Hematopoietic multipotent progenitor cell (in vitro differentiated cells): ENCODE measurements at regions not wholly inside any gene's neighbourhood (a gene's known extent, or its start where the extent isn't known, plus 50 kb on each side); places are given as distances from the start of the nearest gene placed in this dataset.

Experiments
- DNase-seq, 3 donors: peaks; one replicate each; pipeline ENCODE4 v3.0.0-alpha.2; 2011 to 2015; ENCODE audit warnings: low read depth in 2 of 3, low spot score in 2 of 3

DNA sequence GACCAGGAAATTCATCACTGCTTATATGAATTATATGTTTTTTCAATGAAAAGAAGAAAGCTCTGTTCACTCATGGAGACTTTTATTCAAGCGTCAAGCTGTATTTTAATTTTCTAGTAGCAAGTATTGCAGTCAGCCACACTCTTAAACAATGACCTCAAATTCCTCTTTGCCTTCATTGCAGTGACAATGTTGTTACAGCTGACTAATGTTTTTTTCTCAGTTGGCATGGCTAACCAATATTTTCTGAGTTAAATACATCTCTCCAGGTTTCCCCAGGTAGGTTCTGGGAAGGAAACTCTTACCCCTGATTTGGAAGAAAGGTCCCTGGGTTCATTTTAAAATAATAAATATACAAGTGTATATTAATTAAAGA lies 241.5 kb downstream of the WDR11 start:
- no peak for DNase-seq

DNA sequence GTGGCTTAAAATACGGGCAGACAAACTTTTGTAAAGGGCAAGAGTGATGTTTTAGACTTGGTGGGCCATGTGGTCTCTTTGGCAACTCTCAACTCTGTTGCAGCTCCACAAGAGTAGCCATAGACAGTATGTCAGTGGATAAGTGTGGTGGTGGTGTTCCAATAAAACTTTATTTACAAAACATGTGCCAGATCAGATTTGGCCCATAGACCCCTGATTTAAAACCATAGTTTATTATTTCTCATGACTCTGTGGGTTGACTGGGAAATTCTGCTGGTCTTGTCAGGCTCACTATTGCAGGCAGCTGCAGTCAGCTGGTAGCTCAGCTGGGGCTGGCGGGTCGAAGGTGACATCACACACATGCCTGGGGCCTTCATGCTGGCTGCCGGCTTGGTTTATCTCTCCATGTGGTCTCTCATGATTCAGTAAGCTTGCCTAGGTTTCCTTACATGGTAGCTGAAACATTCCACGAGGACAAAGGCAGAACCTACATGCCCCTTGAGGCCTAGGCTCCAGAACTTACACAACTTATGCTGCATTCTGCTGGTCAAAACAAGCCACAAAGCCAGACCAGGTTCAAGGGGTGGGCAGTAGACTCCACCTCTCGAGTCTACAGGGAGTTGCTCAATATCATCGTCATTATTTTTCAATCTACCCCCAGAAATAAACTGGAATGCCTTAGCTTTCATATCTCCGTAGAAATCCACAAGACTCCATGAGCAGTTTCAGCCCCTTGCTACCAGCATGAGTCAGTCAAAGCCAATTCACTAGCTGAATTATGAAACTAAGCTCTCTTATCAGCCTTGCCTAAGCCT lies 245.7 kb downstream of the WDR11 start:
- DNase-seq: no peak

DNA sequence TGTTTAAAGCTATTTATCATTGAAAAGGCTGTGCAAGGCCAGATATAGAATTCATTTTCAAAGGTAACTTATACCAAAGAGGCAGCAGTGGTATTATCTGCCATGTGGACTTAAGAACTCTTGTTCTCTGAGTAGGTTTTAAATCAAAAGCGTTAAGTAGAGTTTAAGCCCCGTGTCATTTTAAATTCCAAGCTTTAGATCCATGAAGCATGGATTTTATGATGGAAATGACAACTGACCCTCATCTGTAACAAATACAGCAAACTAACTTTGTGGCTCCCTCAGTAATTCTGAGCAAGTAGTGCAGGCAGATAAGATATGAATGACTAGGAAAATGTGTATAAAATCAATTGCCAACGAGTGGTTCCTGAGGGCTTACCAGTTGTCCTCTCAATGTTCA lies 247.0 kb downstream of the WDR11 start:
- no peak for DNase-seq

DNA sequence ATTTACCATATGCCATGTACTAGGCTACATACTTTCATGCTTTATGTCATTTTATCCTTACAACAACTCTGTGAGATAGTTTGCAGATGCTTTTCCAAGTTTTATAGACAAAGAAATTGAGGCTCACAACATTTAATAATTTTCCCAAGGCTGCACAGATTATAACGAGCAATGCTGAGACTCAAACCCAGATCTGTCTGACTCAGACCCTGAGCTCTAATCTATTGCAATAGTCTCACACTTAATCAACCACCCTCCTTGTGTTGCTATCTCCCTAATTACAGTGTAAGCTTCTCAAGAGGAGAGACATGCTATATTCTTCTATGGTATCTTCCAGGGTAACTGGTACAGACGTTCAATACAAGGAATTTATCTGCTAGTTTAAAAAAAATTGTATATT lies 247.6 kb downstream of the WDR11 start:
- no peak for DNase-seq

DNA sequence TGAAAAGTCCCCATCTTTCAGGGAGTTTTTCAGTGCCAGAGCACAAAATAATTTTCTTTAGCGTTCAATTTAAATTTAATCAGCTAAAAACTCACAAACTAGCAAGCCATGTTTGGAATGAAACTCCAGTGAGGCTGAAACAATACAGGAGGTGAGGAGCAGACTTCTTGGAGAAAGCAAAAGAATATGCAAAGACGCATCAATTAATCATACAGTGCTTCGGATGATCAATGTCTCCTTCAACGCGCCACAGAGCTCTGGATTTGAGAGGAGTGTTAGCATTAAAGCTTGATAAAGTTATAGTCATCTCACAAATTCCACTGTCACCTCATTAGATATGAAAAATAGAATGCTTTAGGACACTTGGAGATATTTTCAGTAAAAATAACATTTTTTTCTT lies 248.0 kb downstream of the WDR11 start:
- no peak for DNase-seq

DNA sequence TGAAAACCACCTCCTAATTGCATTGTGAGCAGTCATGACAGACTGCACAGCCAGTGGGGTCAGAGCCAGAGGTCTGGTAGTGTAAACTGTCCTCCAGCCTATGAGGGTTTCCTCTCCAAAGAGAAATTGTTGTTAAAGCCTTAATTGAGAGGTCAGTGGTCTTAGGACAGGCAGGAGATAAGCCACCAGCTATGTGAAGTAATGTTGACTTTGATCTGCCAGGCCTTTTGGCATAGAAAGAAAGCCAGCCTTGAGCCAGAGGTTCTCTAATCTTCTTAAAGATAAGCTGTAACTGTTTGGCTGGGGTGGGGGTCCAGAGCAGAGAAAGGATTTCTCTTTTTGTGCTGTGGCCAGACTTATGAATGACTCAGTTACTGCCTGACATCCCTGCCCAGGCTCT lies 248.4 kb downstream of the WDR11 start:
- DNase-seq: no peak

DNA sequence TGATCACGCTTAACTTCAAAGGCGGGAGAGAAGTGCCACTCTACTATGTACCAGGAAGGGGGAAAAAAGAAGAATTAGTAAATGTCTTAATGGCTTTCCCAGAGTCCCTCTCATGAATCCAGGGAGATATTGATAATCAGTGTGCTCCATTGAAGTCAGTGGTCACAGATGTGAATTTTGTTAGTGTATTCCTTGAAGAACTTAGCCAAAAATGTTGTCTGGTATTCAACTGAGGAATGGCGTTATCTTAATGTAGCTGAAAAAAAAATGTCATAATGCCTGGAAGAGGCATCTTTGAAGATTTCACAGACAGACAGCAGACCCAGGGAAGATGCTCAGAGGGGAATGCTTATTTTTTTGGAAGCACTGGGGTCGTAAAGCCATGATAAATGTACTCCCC lies 250.4 kb downstream of the WDR11 start:
- no peak for DNase-seq

DNA sequence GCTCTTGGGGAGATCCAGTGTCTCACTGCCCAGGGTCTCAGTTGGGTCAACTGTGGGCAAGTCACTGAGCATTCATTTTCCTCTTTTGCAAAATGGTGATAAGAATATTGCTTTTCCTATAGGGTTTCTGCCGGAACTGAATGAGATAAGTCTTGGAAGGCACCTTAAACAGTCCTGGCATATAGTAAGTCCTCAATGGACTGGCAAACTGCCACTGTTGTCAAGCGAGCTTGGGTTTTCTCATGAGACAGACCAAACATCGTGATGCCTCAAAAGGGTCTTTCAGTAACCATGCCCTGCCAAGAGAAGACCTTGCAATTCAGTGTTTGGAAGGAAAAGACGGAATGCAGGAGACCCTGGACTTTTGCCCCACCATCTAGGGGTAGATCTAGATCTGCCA lies 251.5 kb downstream of the WDR11 start:
- DNase-seq: no peak

DNA sequence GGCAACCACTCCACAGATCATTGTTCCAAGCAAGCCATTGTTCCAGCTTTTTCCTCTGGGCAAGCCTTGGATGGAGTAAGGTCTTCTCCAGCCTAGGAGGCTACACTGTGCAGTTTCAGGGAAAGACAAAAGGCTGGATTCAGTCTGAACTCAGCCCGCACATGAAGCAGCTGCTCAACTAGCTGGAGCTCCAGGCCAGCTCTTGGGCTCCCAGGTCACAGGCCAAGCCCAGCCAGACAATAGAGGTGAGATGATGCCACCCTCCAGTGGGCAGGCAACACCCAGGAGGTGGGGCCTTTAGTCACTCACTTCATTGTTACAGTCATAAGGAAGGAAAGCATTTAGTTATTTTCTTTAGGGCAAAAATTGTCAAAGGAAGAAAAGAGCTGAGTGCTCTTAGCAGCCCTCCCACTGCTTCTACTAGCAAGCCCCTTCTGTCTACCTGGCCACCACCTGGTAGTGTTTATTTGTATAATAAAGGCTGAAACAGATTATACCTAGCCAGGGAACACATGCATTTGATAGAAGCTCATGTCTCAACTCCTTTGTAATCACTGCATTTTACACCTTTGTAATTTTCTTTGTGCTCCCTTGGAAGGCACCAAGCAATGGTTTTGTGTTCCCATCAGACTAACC lies 253.4 kb downstream of the WDR11 start:
- DNase-seq: no peak

DNA sequence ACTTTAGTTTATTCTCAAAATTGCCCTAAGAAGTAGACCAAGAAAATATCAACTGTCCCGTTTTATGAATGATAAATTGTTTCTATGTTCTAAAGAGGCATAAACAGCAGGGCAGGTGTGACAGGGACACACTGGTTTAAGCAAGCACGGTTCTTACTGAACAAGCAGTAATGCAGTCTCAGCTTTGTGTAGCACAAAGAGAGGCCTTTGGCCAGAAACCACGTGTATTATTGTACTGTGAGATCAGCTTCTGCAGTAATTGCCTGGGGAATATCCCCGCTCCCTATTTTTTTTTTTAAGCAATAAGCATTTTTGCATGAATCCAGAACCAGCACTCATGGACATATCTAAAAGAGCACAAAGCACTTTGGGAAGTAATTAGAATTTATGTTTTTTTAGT lies 255.4 kb downstream of the WDR11 start:
- DNase-seq: no peak

DNA sequence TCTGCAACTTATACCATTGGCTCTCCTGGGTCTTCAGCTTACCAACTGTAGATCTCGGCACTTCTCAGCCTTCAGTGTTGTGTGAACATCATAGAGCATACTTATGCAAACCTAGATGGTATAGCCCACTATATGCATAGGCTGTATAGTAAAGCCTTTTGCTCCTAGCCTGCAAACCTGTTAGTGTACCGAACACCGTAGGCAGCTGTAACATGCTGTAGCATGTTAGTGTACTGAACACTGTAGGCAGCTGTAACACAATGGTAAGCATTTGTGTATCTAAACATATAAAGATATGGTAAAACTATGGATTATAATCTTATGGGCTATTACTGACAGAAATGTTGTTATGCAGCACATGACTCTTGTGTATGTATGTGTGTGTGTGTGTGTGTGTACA lies 256.9 kb downstream of the WDR11 start:
- DNase-seq: no peak

DNA sequence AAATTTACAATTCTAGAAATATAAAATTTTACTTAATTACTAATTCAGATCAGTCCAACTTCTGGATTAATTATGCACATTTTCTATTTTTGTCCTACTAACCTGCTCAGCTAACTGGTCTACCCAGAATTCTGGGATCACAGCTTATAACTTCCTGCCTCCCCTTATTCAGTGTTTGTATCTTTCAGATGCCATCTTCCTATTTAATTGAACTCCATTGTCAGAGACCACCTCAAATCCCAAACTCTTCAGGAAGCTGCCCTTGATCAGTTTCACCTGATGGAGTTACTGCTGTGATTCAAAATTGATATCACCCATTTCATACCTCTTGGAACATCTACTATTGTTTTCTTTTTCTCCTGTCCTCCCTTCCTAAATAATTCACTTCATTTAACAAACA lies 259.2 kb downstream of the WDR11 start:
- DNase-seq: no peak

DNA sequence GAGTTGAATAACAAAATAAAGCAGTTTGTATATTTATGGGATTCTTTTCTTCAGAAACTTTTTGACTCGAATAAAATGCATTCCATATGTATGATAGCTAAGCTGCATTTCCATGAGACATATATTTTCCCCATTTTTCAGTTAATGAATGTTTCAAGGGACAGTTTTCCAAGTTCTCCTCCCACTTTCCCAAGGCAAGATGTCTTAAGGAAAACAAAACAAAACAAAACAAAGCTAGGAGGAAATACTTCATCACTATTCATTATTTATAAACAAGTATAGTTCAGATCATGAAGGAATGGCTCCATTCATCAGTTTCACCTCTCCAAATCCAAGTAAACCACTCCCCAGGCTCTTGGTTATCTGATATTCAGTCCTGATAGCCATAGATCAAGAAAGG lies 261.0 kb downstream of the WDR11 start:
- DNase-seq: no peak

DNA sequence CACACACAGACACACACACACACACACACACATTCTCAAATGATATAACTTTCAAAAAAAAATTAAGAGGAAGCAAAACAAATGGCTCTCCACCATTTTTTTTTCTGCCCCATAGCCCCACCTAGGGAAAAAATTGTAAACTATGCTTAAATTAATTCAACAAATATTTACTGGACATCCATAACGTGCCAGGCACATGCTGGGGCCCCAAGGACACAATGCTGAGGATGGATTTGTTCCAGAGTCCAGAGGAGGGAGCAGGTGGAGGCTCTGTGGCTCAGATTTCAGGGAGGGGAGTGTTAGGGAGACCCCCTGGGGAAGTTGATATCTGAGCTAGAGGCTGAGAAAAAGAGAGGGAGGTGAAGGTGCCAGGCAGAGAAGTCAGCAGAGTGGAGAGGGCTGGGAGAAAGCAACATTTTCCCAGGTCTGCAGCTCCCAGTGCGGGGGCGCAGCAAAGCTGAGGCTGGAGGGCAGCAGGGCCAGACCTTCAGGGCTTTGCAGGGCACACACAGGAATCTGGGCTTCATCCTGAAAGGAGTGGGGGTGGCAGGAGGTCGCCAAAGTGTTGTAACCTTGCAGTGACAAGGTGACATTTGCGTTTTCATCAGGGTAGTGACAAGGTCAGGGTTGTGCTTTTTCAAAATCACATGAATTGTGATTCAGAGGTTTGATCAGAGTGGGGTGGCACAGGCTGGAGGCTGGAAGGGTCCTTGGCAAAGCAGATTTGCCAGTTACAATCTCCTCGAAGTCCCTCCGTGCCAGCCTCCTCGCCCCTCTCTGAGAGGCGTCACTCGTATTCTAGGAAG lies 261.6 kb downstream of the WDR11 start:
- no peak for DNase-seq

DNA sequence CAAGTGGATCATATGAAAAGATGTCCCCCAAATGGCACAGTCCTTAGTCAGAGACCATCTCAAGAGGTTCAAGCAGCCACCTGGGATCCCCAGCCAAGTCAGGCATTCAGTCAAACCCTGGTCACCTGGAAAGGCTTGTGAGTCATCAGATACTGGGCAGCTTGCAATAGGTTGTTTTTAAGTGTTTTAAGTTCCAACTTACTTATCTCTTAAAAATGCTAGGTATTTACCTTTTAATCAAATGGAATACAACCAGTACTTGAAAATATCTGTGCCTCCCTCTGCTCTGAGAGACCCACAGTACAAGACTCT lies 262.2 kb downstream of the WDR11 start:
- DNase-seq: no peak

DNA sequence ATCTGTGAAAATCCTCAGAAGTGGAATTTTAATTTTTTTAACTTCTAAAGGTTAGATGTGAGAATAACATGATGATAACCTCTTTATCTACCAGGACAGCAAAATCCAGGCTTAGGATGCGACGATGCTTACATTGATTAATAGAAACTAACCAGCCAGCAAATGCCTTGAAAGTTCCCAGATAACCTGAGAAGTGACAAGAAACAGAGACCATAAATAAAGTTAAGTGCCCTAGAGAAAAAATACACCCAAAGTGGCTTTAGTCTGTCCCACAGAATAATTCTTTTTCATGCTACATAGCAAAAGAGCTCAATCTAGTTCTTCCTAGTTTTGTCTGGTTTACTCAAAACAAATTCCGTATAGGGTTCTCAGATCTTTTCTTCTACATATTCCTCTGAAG lies 262.7 kb downstream of the WDR11 start:
- no peak for DNase-seq

DNA sequence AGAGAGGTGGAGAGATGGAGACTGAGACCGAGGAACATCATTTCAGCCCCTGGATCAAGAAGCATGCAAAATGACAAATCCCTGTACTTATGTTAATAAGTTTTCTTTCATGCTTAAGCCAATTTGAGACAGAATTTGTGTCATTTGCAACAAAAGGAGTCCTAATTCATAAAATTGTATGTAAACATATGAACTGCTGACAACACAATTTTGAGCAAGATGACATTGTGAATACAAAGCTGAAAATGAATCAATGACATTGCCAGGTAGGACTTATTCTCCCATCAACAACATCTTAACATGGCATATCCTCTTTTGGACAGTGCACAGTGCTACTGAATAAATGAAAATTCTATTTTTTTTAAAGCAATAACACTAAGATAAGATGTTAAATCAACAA lies 264.0 kb downstream of the WDR11 start:
- DNase-seq: no peak

DNA sequence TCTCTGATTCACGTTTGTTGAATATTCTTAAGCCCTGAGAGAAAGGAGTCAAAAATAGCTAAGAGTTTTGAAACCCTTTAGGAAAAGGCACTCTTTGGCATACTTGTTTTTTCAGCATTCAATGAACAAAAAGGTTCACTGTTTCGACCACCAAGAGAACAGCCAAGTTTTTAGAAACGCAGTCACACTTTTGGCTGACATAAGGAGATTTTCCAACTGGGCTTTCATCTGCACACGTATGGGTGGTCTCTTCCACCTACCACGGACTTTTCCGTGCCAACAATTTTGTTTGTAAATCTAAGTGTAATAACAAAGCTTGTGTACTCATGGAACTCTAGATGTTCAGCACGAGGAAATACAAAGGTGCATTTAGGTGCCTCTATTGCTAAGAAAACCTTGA lies 270.3 kb downstream of the WDR11 start:
- DNase-seq: no peak

DNA sequence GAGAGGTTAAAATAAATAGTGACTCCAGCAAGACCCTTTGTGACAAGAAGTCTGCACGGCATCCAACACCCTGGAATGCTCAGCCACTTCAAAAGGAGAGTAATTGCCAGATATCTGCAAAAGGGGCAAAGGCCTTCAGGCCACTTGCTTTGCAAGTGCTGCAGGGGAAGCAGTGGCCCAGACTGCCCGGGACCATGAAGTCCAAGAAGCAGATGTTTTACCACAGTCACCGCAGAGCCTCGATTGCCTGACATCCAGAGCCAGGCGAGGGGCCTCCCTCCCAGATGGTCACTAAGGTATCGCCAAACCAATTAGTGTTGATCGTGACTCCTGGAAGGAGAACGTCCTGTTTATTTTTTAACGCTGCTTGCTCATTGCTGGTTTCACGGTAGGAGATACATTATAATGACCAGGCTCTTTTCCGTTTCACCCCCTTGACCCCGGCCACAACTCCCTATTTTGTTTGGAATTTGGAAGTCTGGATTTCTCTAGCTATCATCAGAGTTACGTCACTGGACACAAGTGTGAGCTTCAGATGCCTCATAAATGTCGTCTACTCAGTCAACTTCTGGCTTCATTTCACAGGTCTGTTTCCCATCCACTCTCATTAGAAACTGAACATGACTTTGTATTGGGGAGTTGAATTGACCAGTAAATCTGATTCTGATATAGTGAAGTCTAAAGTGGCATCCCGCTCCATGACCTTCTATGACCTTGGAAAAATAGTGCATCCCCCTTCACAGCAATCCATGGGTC lies 276.2 kb downstream of the WDR11 start:
- no peak for DNase-seq

DNA sequence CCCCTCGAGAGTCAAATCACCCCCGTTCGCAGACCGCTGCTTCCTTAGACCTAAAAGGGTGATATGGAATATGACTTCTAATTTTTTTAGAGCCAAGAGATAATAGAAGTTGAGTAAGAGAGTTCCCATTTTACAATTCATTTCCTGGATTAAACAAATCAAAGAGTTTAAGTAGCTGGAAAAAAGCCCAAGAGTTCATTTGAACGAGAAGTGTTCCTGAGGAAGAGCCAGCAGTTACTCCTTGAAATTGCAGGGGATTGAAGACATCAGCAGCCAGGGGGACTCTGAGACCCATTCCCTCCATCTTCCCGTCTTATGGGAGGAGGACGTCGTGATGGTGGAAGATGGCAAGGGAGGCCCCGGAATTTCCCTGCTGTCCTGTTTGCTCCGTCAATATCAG lies 277.0 kb downstream of the WDR11 start:
- DNase-seq: no peak

DNA sequence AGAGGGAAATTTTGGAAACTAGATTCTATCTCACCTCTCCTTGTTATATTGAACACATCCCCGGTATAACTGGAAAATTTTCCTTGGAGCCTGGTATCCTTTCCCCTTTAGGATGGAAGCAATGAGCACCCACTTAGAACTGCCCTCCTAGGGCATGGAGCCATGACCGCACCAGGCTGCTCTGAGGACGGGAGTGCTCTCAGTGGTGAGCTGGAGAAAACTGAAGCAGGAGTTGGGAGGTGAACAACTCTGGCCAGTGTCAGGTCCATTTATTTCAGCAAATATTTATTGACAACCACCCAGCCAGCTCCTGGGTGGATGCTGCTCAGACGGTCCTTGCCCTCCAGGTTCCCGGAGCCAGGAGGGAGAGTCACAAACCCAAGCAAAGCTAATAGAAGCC lies 278.1 kb downstream of the WDR11 start:
- DNase-seq: no peak
